HCT116 (cell line): ENCODE measurements at regions not wholly inside any gene's neighbourhood (a gene's known extent, or its start where the extent isn't known, plus 50 kb on each side); places are given as distances from the start of the nearest gene placed in this dataset.

ENCODE experiments used
- CTCF ChIP-seq, 3 experiments: fragments of 200-600 bp in 1 of 3; sonication (generic) in 1 of 3; IDR thresholded peaks in 2 of 3; conservative IDR thresholded peaks in 1 of 3; 2 replicates each; pipeline ENCODE4 v1.5.1; 2012 to 2017; ENCODE audit warnings: low read depth in 2 of 3, low read length in 2 of 3, antibody characterized with exemption in 1 of 3, borderline replicate concordance in 1 of 3, control low read depth in 1 of 3, mild to moderate bottlenecking in 1 of 3, mixed read lengths in 1 of 3, mixed run types in 1 of 3, moderate library complexity in 1 of 3; ENCODE audit not compliant: insufficient read depth in 1 of 3
- EZH2 ChIP-seq: fragments of 200-600 bp; sonication (generic); IDR thresholded peaks from 2 replicates; pipeline ENCODE4 v1.6.1; 2017; ENCODE audit warnings: antibody characterized with exemption, mixed run types
- POLR2A ChIP-seq: IDR thresholded peaks from 2 replicates; pipeline ENCODE4 v1.7.0; 2011; ENCODE audit warnings: borderline replicate concordance; ENCODE audit not compliant: insufficient read depth, insufficient read length; ENCODE audit errors: extremely low read depth
- POLR2AphosphoS5 ChIP-seq: IDR thresholded peaks from 2 replicates; pipeline ENCODE4 v1.6.1; 2011; ENCODE audit warnings: mild to moderate bottlenecking, low read depth, low read length, moderate library complexity
- RAD21 ChIP-seq: IDR thresholded peaks from 2 replicates; pipeline ENCODE4 v1.6.1; 2012; ENCODE audit warnings: low read depth, mild to moderate bottlenecking
- SIN3A ChIP-seq: IDR thresholded peaks from 2 replicates; pipeline ENCODE4 v1.6.1; 2012; ENCODE audit warnings: low read depth
- SRF ChIP-seq: IDR thresholded peaks from 2 replicates; pipeline ENCODE4 v1.6.1; 2012; ENCODE audit warnings: low read depth
- YY1 ChIP-seq: IDR thresholded peaks from 2 replicates; pipeline ENCODE4 v1.6.1; 2011; ENCODE audit warnings: low read length, low read depth, moderate library complexity, mild to moderate bottlenecking; ENCODE audit not compliant: insufficient replicate concordance; ENCODE audit errors: extremely low read depth
- ZBTB33 ChIP-seq: IDR thresholded peaks from 2 replicates; pipeline ENCODE4 v1.6.1; 2011; ENCODE audit warnings: mild to moderate bottlenecking, low read length, moderate library complexity; ENCODE audit not compliant: insufficient replicate concordance; ENCODE audit errors: extremely low read depth
- ZFX ChIP-seq: fragments of 450-650 bp; IDR thresholded peaks from 2 replicates; pipeline ENCODE4 v1.6.1; 2017

GRCh38 chr4:26179316-26179760 lies 141.5 kb upstream of the RBPJ start:
- TF ChIP-seq CTCF (IDR thresholded peaks at IDR 0.05 in 2 of 3, conservative IDR thresholded peaks at IDR 0.05 in 1 of 3; ENCODE audit: borderline replicate concordance in 1 of 3, insufficient read depth in 1 of 3, low read depth in 2 of 3, low read length in 2 of 3): no peak
- no peak for TF ChIP-seq RAD21
- no peak for TF ChIP-seq ZFX
- TF ChIP-seq POLR2A: no peak
- no peak for TF ChIP-seq ZBTB33
- TF ChIP-seq SRF: no peak
- TF ChIP-seq EZH2: no peak
- no peak for TF ChIP-seq SIN3A
- no peak for TF ChIP-seq YY1
- no peak for TF ChIP-seq POLR2AphosphoS5
